GM08714 (cell line): ENCODE measurements at regions not wholly inside any gene's neighbourhood (a gene's known extent, or its start where the extent isn't known, plus 50 kb on each side); places are given as distances from the start of the nearest gene placed in this dataset.

Experiments used
- H3K4me3 ChIP-seq: fragments of 200-500 bp; sonication (Bioruptor generic); 2 replicates; pipeline ENCODE4 v1.5.1; 2014; ENCODE audit warnings: mild to moderate bottlenecking, low read length, inconsistent platforms
- ZNF274 ChIP-seq: IDR thresholded peaks from 2 replicates; pipeline ENCODE4 v1.6.1; 2012; ENCODE audit warnings: mild to moderate bottlenecking, low read depth, low read length

- no peak overlapping the region for H3K4me3 ChIP-seq
- TF ChIP-seq ZNF274: no peak
Observed at GRCh38 chr3:117476572-117476971, 767.0 kb downstream of the TUSC7 start.

GRCh38 chr3:117477214-117477755 is 767.7 kb downstream of the TUSC7 start:
- no peak overlapping the region for H3K4me3 ChIP-seq
- no peak for TF ChIP-seq ZNF274

- no peak for TF ChIP-seq ZNF274
- H3K4me3 ChIP-seq: no peak overlapping the region; the same call in 1 of the 2 replicates
Observed at GRCh38 chr3:117479095-117479494, 769.5 kb downstream of the TUSC7 start.

- no peak for TF ChIP-seq ZNF274
- H3K4me3 ChIP-seq: no peak overlapping the region
Observed at GRCh38 chr3:117480525-117480924, 770.9 kb downstream of the TUSC7 start.

- H3K4me3 ChIP-seq: no peak overlapping the region
- no peak for TF ChIP-seq ZNF274
Observed at GRCh38 chr3:117480972-117481371, 771.4 kb downstream of the TUSC7 start.

GRCh38 chr3:117483839-117484238 is 774.3 kb downstream of the TUSC7 start:
- H3K4me3 ChIP-seq: no peak overlapping the region
- no peak for TF ChIP-seq ZNF274

- TF ChIP-seq ZNF274: no peak
- no peak overlapping the region for H3K4me3 ChIP-seq
Observed at GRCh38 chr3:117485841-117486240, 776.3 kb downstream of the TUSC7 start.

- H3K4me3 ChIP-seq: no peak overlapping the region
- TF ChIP-seq ZNF274: no peak
Observed at GRCh38 chr3:117486719-117487716, 777.4 kb downstream of the TUSC7 start.

- no peak for TF ChIP-seq ZNF274
- H3K4me3 ChIP-seq: no peak overlapping the region
Observed at GRCh38 chr3:117488983-117489382, 779.4 kb downstream of the TUSC7 start.

GRCh38 chr3:117489663-117490079 is 780.1 kb downstream of the TUSC7 start:
- no peak for TF ChIP-seq ZNF274
- no peak overlapping the region for H3K4me3 ChIP-seq

- TF ChIP-seq ZNF274: no peak
- no peak overlapping the region for H3K4me3 ChIP-seq
Observed at GRCh38 chr3:117490716-117491115, 781.1 kb downstream of the TUSC7 start.

GRCh38 chr3:117495620-117496019 is 786.0 kb downstream of the TUSC7 start:
- TF ChIP-seq ZNF274: no peak
- no peak overlapping the region for H3K4me3 ChIP-seq

GRCh38 chr3:117499189-117499870 is 789.8 kb downstream of the TUSC7 start:
- no peak overlapping the region for H3K4me3 ChIP-seq
- no peak for TF ChIP-seq ZNF274

GRCh38 chr3:117507958-117508357 is 798.4 kb downstream of the TUSC7 start:
- no peak overlapping the region for H3K4me3 ChIP-seq
- TF ChIP-seq ZNF274: no peak

GRCh38 chr3:117509858-117510257 is 800.3 kb downstream of the TUSC7 start:
- no peak for TF ChIP-seq ZNF274
- no peak overlapping the region for H3K4me3 ChIP-seq

GRCh38 chr3:117510396-117510795 is 800.8 kb downstream of the TUSC7 start:
- no peak for TF ChIP-seq ZNF274
- H3K4me3 ChIP-seq: no peak overlapping the region
